ENCODE measurements at regions not wholly inside any gene's neighbourhood (a gene's known extent, or its start where the extent isn't known, plus 50 kb on each side); places are given as distances from the start of the nearest gene placed in this dataset.

- Histone ChIP-seq H3K27ac (no peak overlapping the region), H3K4me3 (no peak overlapping the region), H3K4me1 (no peaks in the 10 kb centered on the region), H3K36me3 (no peaks in the 10 kb centered on the region), H3K9me3 (no peaks in the 10 kb centered on the region), H3K27me3 (replicated peaks in 1 of 7) (no peaks in the 10 kb centered on the region)
- WGBS, 5 donors: 58 to 71% (median 67%) methylated on average over 4 of the region's 4 CpGs
- DNase-seq: no peak
- no peak for TF ChIP-seq POLR2AphosphoS5 (IDR thresholded peaks at IDR 0.05)
- no peak for TF ChIP-seq POLR2A (IDR thresholded peaks at IDR 0.05)
- no peak for TF ChIP-seq CTCF (IDR thresholded peaks at IDR 0.05 in 8 of 11, conservative IDR thresholded peaks at IDR 0.05 in 3 of 11)
- intact Hi-C loops (cut with DNase I; ENCODE audit: low total_unique reads): no loop called here
These were observed 98.2 kb downstream of the CETN3 start for GRCh38 chr5:90311401-90311800.

- no peaks in the 10 kb centered on the region for H3K27me3 ChIP-seq (replicated peaks in 1 of 7)
- intact Hi-C loops (cut with DNase I; ENCODE audit: low total_unique reads): no loop called here
- DNase-seq: no peak
- no peak overlapping the region for H3K4me3 ChIP-seq
- no peak overlapping the region for H3K27ac ChIP-seq
- TF ChIP-seq CTCF (IDR thresholded peaks at IDR 0.05 in 8 of 11, conservative IDR thresholded peaks at IDR 0.05 in 3 of 11) (no peak), POLR2AphosphoS5 (IDR thresholded peaks at IDR 0.05) (no peak), POLR2A (IDR thresholded peaks at IDR 0.05) (no peak)
- no peaks in the 10 kb centered on the region for H3K9me3 ChIP-seq
- WGBS, 5 donors: 81 to 96% (median 85%) methylated on average over 4 of the region's 4 CpGs
- no peaks in the 10 kb centered on the region for H3K4me1 ChIP-seq
- no peaks in the 10 kb centered on the region for H3K36me3 ChIP-seq
These were observed 100.6 kb downstream of the CETN3 start for GRCh38 chr5:90308787-90309585.

DNA sequence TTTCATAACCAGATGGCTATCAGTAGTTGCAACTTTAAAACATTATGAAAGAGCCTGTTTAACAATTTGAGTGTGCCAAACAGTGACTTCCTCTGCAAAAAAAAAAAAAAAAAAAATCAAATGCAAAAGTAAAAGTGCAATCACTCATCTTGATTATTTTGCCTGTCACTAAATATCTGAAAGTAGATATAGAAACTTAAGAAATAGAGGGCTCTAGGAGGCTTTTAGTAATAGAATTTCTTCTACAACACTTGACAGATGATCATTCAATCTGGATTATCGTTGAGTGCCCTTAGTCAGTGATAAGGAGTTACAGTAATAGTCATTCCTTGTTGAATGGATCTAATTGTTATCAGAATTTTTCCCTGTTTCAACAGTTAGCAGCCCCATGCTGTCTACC, 101.8 kb downstream of the CETN3 start:
- Histone ChIP-seq H3K4me1 (no peaks in the 10 kb centered on the region), H3K27me3 (replicated peaks in 1 of 7) (no peaks in the 10 kb centered on the region), H3K36me3 (no peaks in the 10 kb centered on the region), H3K9me3 (no peaks in the 10 kb centered on the region), H3K4me3 (no peak overlapping the region), H3K27ac (no peak overlapping the region)
- DNase-seq: no peak
- intact Hi-C loops (cut with DNase I; ENCODE audit: low total_unique reads): no loop called here
- no peak for TF ChIP-seq POLR2AphosphoS5 (IDR thresholded peaks at IDR 0.05)
- TF ChIP-seq CTCF (IDR thresholded peaks at IDR 0.05 in 8 of 11, conservative IDR thresholded peaks at IDR 0.05 in 3 of 11): no peak
- TF ChIP-seq POLR2A (IDR thresholded peaks at IDR 0.05): no peak
- 50 to 73% (median 64%) methylated on average over 1 of the region's 1 CpG for WGBS, 5 donors

DNA sequence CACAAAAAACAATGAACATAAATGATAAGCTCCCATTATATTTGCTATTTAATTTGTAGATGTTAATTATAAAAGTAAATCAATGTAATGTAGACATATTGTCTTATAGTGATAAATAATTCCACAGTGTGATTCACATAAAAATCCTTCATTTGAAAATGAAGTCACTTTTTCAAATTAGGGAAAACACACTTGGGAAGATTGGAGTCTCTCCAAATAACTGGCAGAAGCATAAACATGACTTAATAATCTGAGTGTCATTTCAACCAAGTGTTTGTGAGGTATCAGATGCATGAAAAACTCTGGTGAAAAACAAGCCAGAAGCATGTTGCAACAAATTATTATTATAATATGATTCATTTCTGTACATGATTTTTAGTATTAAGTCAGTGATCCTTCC, 102.2 kb downstream of the CETN3 start:
- H3K27ac ChIP-seq: no peak overlapping the region
- intact Hi-C loops (cut with DNase I; ENCODE audit: low total_unique reads): no loop called here
- H3K36me3 ChIP-seq: no peaks in the 10 kb centered on the region
- no peak overlapping the region for H3K4me3 ChIP-seq
- TF ChIP-seq CTCF (IDR thresholded peaks at IDR 0.05 in 8 of 11, conservative IDR thresholded peaks at IDR 0.05 in 3 of 11): no peak
- TF ChIP-seq POLR2AphosphoS5 (IDR thresholded peaks at IDR 0.05): no peak
- no peak for TF ChIP-seq POLR2A (IDR thresholded peaks at IDR 0.05)
- DNase-seq: no peak
- no peaks in the 10 kb centered on the region for H3K9me3 ChIP-seq
- H3K4me1 ChIP-seq: no peaks in the 10 kb centered on the region
- H3K27me3 ChIP-seq (replicated peaks in 1 of 7): no peaks in the 10 kb centered on the region

Measured in spleen (tissue), 11 donors.